NCI-H2196 treated with DMSO at 0.1 percent for 48 hours (cell line): ENCODE measurements at regions not wholly inside any gene's neighbourhood (a gene's known extent, or its start where the extent isn't known, plus 50 kb on each side); places are given as distances from the start of the nearest gene placed in this dataset.
"Not testable (repeated sequence)": the region's sequence is repeated elsewhere in the genome, so short reads cannot be mapped to it uniquely, and the experiment has no call there.

ENCODE experiments used
- DNase-seq: peaks from one replicate; lab custom pipeline; 2025; ENCODE audit not compliant: unreplicated experiment; lab: John Stamatoyannopoulos, UW

- no peak for DNase-seq
Observed at GRCh38 chr2:208674919-208675318, 268.3 kb downstream of the PTH2R start.

GRCh38 chr2:208685929-208686328, 279.3 kb downstream of the PTH2R start:
- not testable (repeated sequence) for DNase-seq

GRCh38 chr2:208686665-208687064, 280.1 kb downstream of the PTH2R start:
- no peak for DNase-seq

- not testable (repeated sequence) for DNase-seq
Observed at GRCh38 chr2:208687720-208688119, 281.1 kb downstream of the PTH2R start.

GRCh38 chr2:208698114-208698513, 291.5 kb downstream of the PTH2R start:
- DNase-seq: no peak

- DNase-seq: no peak
Observed at GRCh38 chr2:208708486-208708885, 301.9 kb downstream of the PTH2R start.

- DNase-seq: no peak
Observed at GRCh38 chr2:208711598-208711997, 305.0 kb downstream of the PTH2R start.

- no peak for DNase-seq
Observed at GRCh38 chr2:208713066-208713745, 306.6 kb downstream of the PTH2R start.

GRCh38 chr2:208718828-208719227, 312.2 kb downstream of the PTH2R start:
- no peak for DNase-seq

- DNase-seq: no peak
Observed at GRCh38 chr2:208722731-208723130, 316.1 kb downstream of the PTH2R start.

GRCh38 chr2:208725280-208725679, 318.7 kb downstream of the PTH2R start:
- no peak for DNase-seq

- DNase-seq: no peak
Observed at GRCh38 chr2:208726242-208726641, 319.6 kb downstream of the PTH2R start.

- DNase-seq: not testable (repeated sequence)
Observed at GRCh38 chr2:208751663-208752415, 345.2 kb downstream of the PTH2R start.

GRCh38 chr2:208757364-208757763, 350.8 kb downstream of the PTH2R start:
- DNase-seq: no peak

GRCh38 chr2:208773074-208773473, 366.5 kb downstream of the PTH2R start:
- DNase-seq: not testable (repeated sequence)

- no peak for DNase-seq
Observed at GRCh38 chr2:208781166-208781565, 374.6 kb downstream of the PTH2R start.

- no peak for DNase-seq
Observed at GRCh38 chr2:208782097-208782496, 375.5 kb downstream of the PTH2R start.

GRCh38 chr2:208783184-208783583, 376.6 kb downstream of the PTH2R start:
- no peak for DNase-seq

- not testable (repeated sequence) for DNase-seq
Observed at GRCh38 chr2:208784774-208785173, 378.2 kb downstream of the PTH2R start.

GRCh38 chr2:208791257-208791656, 384.7 kb downstream of the PTH2R start:
- no peak for DNase-seq

GRCh38 chr2:208792766-208793165, 386.2 kb downstream of the PTH2R start:
- no peak for DNase-seq

GRCh38 chr2:208793434-208793833, 386.8 kb downstream of the PTH2R start:
- DNase-seq: no peak
